Iris pigment epithelial cell (primary cell): ENCODE measurements at regions not wholly inside any gene's neighbourhood (a gene's known extent, or its start where the extent isn't known, plus 50 kb on each side); places are given as distances from the start of the nearest gene placed in this dataset.

ENCODE experiments used
- DNase-seq: peaks from one replicate; pipeline ENCODE4 v3.0.0-alpha.2; 2011; ENCODE audit warnings: low read depth

DNA sequence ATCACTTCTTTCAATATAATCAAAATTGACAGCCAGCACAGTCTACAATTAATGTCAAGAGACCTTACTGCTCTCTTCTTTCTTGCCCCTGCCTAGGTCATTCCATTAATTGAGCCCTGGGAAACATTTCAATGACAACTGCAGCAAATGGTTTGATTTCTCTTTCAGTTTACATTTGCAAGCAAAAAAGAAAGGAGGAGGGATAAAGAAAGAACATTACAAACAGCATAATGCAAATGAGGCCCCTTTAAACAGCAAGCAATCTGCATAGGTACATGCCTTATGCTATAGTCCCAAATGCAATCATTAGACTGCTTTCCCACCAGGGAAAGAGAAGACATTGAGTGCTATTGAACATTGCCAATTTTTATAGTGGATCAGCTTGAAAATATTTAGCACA is 655.0 kb upstream of the CDH2 start:
- DNase-seq = no peak

DNA sequence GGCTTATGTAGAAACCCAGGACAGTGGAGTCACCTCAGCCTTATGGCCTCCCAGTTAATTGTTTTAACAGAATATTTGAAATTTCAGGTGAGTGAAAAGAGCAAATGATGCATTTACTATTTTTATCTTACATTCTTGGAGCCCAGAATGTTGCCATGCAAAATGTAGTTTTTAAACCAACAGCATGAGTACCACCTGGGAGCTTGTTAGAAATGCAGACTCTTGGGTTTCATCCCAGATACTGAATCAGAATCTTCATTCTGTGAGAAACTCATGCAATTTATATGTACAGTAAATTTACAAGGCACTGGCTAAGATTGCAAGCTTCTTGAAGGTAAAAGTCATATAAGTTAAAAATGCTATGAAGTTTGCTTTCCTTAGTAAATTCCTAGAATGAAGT is 654.5 kb upstream of the CDH2 start:
- DNase-seq = no peak

GRCh38 chr18:28826107-28826506 is 649.2 kb upstream of the CDH2 start:
- no peak for DNase-seq

- DNase-seq = no peak
These were observed 647.2 kb upstream of the CDH2 start for GRCh38 chr18:28824183-28824574.

- DNase-seq = no peak
These were observed 646.7 kb upstream of the CDH2 start for GRCh38 chr18:28823506-28824182.

GRCh38 chr18:28820353-28820752 is 643.4 kb upstream of the CDH2 start:
- no peak for DNase-seq

- DNase-seq = no peak
These were observed 639.2 kb upstream of the CDH2 start for GRCh38 chr18:28816155-28816554.

GRCh38 chr18:28814365-28814764 is 637.4 kb upstream of the CDH2 start:
- DNase-seq = no peak

GRCh38 chr18:28808373-28808772 is 631.4 kb upstream of the CDH2 start:
- DNase-seq = no peak

- DNase-seq = no peak
These were observed 628.6 kb upstream of the CDH2 start for GRCh38 chr18:28805491-28805890.

- no peak for DNase-seq
These were observed 627.7 kb upstream of the CDH2 start for GRCh38 chr18:28804512-28805202.

- DNase-seq = peak; percentile 69
These were observed 625.6 kb upstream of the CDH2 start for GRCh38 chr18:28802546-28802945.

- DNase-seq = no peak
These were observed 624.9 kb upstream of the CDH2 start for GRCh38 chr18:28801876-28802275.

DNA sequence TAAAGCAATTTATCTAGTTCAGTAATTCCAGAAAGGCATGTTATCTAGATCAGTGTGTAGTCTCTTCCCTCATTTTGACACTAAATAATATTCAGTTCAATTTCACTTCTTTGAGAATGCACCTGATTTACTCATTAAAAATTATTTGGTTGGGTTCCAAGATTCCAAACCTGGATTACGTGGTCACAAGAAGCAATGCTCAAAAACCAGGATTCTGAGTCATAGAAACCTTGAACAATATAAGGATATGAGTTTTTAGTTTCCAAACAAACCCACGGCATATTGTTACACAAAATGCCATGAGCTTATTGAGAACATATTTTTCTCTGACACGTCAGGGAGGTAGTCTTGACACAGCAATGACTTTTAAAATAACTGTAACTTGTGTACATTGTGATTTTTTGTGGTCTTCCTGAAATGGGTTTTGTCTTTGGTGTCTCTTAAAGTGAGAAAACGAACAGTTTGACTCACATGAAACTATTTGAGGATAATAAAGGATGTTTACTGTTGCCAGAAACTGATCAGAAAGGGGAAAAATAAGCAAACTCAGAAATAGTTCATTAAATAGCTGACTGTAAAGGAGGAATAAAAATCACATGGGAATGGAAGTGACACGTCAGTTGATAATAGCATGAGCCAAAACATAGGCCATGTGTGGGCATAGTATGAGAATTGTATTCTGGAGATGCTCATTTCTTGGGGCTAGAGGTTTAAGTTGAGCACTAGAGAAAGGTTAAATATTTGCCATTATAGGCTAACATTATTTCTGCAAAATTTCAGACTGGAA is 617.7 kb upstream of the CDH2 start:
- DNase-seq = peak; percentile 88

DNA sequence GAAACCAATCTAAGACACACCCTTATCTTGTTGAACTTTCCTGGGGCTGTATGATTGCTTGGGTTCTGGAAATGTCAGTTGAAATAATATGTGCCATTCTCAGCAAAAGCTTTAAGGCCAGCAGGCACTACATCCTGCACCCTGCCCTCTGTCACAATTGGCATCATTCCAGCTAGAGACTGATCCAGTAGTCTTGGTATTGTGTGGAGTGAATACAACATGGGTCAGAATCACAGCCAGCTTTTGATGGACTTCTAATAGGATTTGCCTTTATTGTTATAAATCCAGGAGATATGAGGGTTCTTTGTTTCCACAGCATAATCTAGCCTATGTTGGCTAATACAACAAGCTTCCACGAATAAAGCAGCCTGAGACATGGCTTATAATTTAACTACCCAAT is 617.0 kb upstream of the CDH2 start:
- DNase-seq = no peak

DNA sequence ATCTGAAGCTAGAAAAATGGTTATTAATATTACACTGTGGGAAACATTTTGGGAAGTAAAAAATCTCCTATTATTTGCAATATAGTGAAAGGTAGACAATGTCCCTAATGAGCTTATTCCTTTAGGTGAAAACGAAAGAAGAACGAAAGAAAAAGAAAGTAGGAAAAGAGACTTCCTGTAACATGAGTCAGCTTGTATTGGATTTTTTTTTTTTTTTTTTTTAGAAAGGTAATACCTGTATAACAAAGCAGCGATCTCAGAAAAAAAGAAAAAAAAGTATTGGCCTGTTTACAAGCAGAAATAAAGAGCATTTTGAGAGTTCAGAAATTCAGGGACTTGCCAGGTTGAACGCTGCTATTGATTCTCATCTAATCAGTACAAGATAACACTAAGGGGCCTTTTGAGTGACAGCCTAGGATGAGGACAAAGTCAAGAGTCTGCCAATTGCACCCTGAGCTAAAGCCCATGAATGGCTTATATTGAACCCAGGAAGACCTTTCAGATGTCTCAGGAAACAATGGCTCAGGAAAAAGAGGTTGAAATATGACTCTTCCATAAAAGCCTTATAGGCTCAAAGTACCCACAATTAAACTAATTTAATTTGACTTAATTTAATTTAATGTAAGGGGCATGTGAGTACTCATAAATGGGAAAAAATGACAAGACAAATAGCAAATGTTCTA is 615.6 kb upstream of the CDH2 start:
- no peak for DNase-seq

DNA sequence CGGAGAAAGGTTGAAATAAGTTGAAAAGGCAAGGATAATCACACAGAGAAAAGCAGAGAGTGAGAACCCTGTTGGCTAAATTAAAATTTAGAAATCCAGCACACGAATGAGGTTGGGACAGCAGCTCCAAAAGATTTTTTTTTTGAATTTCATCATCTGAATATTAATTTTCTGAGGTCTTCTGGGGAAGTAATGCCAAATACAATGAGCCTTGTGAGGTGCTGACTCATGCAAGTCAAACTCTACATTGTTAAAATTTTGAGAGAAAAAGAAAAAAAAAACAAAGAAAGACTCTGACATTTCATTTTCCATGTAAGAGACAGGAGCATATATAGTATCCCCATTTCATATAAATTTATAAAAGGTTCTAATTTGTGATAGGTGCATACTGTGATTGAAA is 614.2 kb upstream of the CDH2 start:
- DNase-seq = peak; percentile 48

DNA sequence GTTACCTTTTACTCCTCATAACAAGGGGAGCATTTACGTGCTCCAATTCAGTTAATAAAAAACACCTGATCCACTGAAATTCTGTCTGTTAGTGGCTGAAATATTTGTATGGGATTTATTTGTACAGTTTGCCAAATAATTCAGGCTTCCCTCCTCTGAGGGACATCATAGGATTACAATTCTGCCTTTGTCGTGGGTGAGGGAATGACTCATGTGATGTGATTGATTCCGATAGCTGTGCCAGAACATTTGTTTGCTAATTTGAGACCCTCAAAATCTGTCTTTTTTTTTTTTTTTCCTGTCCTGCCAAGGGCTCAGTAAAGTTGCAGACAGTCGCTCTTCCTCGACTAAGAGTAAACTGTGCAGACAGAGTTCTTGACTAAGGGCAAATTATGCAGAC is 612.6 kb upstream of the CDH2 start:
- no peak for DNase-seq

DNA sequence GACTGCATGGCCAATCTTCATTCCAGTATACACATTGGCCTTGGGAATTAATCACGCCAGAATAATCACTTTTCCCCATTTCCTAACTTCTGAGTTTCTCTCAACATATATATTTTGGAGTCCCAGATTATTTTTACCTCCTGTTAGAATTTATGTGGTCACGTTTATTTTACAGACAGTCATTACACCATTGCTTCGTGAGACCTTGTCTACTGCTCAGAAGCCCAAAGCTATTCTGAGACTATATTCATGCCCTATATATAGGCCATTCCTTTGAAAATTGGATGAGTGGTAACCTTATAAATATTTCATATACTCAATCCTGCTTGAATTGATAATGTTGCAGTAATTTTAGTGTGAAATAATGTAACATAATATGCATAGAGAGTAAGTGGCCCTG is 610.0 kb upstream of the CDH2 start:
- DNase-seq = no peak

DNA sequence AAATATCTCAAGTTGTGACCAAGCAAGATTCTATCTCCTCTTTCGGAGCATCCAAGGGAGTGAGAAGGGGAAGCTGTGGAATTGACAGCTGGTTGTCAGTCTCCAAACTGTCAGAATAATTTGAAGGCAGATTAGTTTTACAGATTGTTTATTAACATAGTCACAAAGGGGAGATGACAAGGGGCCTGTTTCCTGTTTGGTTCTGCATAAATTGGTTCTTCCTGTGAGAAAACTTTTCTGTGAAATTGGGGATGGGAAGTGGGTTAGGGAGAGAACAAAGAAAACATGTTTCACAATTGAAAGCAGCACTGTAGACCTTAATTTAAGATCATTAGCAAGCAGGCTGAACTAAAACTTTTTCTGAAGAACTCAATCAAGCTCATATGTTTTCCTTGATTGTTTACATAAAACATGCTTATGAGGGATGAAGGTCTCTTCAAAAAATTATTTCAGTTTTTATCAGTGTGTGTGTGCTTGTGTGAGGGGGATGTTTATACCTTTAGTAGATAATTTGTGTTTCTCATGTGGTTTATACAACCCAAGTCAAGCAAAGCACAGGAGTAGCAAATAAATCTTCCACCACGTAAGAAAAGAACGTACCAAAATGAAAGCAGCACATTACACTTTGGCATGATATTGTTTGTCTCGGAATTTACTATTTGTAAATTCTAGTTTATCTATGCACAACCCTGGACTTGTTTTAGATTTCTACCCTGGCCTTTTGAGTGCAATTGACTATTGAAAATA is 604.9 kb upstream of the CDH2 start:
- no peak for DNase-seq

DNA sequence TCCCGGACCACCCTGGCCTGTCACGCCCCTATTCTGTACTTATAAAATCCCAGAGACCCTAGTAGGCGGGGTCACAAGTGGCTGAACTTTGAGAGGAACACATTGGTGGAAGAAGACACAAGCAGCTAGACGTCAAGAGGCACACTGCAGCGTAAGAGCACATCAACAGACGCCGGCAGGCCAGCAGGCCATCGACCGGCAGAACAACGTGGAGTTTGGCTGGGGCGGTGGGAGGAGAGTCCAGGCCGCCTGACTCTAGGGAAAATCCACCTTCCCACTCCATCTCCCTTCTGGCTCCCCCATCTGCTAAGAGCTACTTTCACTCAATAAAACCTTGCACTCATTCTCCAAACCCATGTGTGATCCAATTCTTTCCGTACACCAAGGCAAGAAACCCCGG is 601.8 kb upstream of the CDH2 start:
- no peak for DNase-seq

GRCh38 chr18:28777756-28778155 is 600.8 kb upstream of the CDH2 start:
- DNase-seq = no peak
